ENCODE measurements at regions not wholly inside any gene's neighbourhood (a gene's known extent, or its start where the extent isn't known, plus 50 kb on each side); places are given as distances from the start of the nearest gene placed in this dataset.

GRCh38 chrX:45972636-45973035 lies 572.6 kb downstream of the ZNF674 start (continued):
- TF ChIP-seq CSRNP2 (CRISPR knock-in tag; conservative IDR thresholded peaks at IDR 0.05; ENCODE audit: low read depth) (no peak), ZNF678 (CRISPR knock-in tag; IDR thresholded peaks at IDR 0.05) (no peak), NFKB2 (CRISPR knock-in tag; IDR thresholded peaks at IDR 0.05; ENCODE audit: borderline replicate concordance) (no peak), ZBTB10 (CRISPR knock-in tag; IDR thresholded peaks at IDR 0.05; ENCODE audit: borderline replicate concordance) (no peak), HMGXB4 (CRISPR knock-in tag; IDR thresholded peaks at IDR 0.05; ENCODE audit: borderline replicate concordance in 1 of 2, low read depth in 1 of 2) (no peak), SRF (IDR thresholded peaks at IDR 0.05; ENCODE audit: low read depth, low read length) (no peak), ZBTB21 (CRISPR knock-in tag; IDR thresholded peaks at IDR 0.05) (no peak), DPF2 (CRISPR knock-in tag; IDR thresholded peaks at IDR 0.05; ENCODE audit: borderline replicate concordance, low read depth) (no peak)
- TF ChIP-seq, protein P1, sequence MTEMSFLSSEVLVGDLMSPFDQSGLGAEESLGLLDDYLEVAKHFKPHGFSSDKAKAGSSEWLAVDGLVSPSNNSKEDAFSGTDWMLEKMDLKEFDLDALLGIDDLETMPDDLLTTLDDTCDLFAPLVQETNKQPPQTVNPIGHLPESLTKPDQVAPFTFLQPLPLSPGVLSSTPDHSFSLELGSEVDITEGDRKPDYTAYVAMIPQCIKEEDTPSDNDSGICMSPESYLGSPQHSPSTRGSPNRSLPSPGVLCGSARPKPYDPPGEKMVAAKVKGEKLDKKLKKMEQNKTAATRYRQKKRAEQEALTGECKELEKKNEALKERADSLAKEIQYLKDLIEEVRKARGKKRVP (CRISPR knock-in tag; IDR thresholded peaks at IDR 0.05) = no peak
